ENCODE measurements at regions not wholly inside any gene's neighbourhood (a gene's known extent, or its start where the extent isn't known, plus 50 kb on each side); places are given as distances from the start of the nearest gene placed in this dataset.

- no peaks in the 10 kb centered on the region for H3K9me3 ChIP-seq
- no peaks in the 10 kb centered on the region for H3K36me3 ChIP-seq
- TF ChIP-seq, protein P1, sequence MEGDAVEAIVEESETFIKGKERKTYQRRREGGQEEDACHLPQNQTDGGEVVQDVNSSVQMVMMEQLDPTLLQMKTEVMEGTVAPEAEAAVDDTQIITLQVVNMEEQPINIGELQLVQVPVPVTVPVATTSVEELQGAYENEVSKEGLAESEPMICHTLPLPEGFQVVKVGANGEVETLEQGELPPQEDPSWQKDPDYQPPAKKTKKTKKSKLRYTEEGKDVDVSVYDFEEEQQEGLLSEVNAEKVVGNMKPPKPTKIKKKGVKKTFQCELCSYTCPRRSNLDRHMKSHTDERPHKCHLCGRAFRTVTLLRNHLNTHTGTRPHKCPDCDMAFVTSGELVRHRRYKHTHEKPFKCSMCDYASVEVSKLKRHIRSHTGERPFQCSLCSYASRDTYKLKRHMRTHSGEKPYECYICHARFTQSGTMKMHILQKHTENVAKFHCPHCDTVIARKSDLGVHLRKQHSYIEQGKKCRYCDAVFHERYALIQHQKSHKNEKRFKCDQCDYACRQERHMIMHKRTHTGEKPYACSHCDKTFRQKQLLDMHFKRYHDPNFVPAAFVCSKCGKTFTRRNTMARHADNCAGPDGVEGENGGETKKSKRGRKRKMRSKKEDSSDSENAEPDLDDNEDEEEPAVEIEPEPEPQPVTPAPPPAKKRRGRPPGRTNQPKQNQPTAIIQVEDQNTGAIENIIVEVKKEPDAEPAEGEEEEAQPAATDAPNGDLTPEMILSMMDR (IDR thresholded peaks at IDR 0.05), result no peak
- TF ChIP-seq POLR2A (IDR thresholded peaks at IDR 0.05), result no peak
- no peak overlapping the region for H3K4me3 ChIP-seq
- intact Hi-C loops (cut with DNase I), result no loop called here
- no peak for DNase-seq
- 80 to 91% methylated on average over 1 of the region's 1 CpG for WGBS, 2 donors
- H3K4me1 ChIP-seq, result no peaks in the 10 kb centered on the region
- no peak overlapping the region for H3K27ac ChIP-seq
- H3K27me3 ChIP-seq, result no peaks in the 10 kb centered on the region
Measured at GRCh38 chr10:57790703-57791102, 477.0 kb downstream of the IPMK start.

DNA sequence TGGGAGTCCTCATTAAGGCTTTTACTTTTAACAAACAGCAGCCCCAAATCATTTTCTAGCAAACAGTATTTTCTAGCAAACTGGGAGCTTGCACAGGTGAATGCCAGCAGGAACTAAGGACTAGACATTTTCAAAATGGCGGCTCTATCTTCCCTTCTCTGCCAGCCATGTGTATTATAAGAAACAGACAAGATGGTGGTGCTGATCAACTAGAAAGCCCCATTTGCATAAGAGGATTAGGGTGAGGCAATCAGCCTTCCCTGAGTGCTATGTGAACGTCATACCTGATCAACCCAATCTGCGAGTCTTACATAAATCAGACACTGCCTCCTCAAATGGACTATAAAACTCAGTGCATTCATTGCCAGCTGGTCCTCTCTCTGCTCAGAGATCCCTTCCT is 479.6 kb downstream of the IPMK start:
- Histone ChIP-seq H3K9me3 (no peaks in the 10 kb centered on the region), H3K36me3 (no peaks in the 10 kb centered on the region), H3K4me1 (no peaks in the 10 kb centered on the region), H3K27me3 (no peaks in the 10 kb centered on the region), H3K4me3 (no peak overlapping the region), H3K27ac (no peak overlapping the region)
- no peak for DNase-seq
- TF ChIP-seq, protein P1 (IDR thresholded peaks at IDR 0.05), result no peak
- no peak for TF ChIP-seq POLR2A (IDR thresholded peaks at IDR 0.05)
- intact Hi-C loops (cut with DNase I), result no loop called here
- WGBS, 2 donors, result 78 to 94% methylated on average over 3 of the region's 3 CpGs

- H3K9me3 ChIP-seq, result no peaks in the 10 kb centered on the region
- H3K4me3 ChIP-seq, result no peak overlapping the region
- no peak overlapping the region for H3K27ac ChIP-seq
- no peaks in the 10 kb centered on the region for H3K27me3 ChIP-seq
- no peak for DNase-seq
- no peaks in the 10 kb centered on the region for H3K4me1 ChIP-seq
- WGBS, 2 donors, result 23% methylated on average over 6 of the region's 6 CpGs
- intact Hi-C loops (cut with DNase I), result no loop called here
- no peaks in the 10 kb centered on the region for H3K36me3 ChIP-seq
- TF ChIP-seq POLR2A (IDR thresholded peaks at IDR 0.05), result no peak
- TF ChIP-seq, protein P1 (IDR thresholded peaks at IDR 0.05), result no peak
Measured at GRCh38 chr10:57786850-57787750, 480.6 kb downstream of the IPMK start.

GRCh38 chr10:57786331-57786730 is 481.4 kb downstream of the IPMK start:
- intact Hi-C loops (cut with DNase I), result no loop called here
- H3K36me3 ChIP-seq, result no peaks in the 10 kb centered on the region
- DNase-seq, result no peak
- no peaks in the 10 kb centered on the region for H3K27me3 ChIP-seq
- H3K4me1 ChIP-seq, result no peaks in the 10 kb centered on the region
- TF ChIP-seq, protein P1 (IDR thresholded peaks at IDR 0.05), result no peak
- no peak for TF ChIP-seq POLR2A (IDR thresholded peaks at IDR 0.05)
- WGBS, 2 donors, result 7 to 23% methylated on average over 1 of the region's 1 CpG
- H3K9me3 ChIP-seq, result no peaks in the 10 kb centered on the region
- H3K4me3 ChIP-seq, result no peak overlapping the region
- no peak overlapping the region for H3K27ac ChIP-seq

- no peak for TF ChIP-seq POLR2A (IDR thresholded peaks at IDR 0.05)
- TF ChIP-seq, protein P1 (IDR thresholded peaks at IDR 0.05), result no peak
- 64% methylated on average over 2 of the region's 2 CpGs for WGBS, 2 donors
- Histone ChIP-seq H3K9me3 (no peaks in the 10 kb centered on the region), H3K36me3 (no peaks in the 10 kb centered on the region), H3K27me3 (no peaks in the 10 kb centered on the region), H3K4me1 (no peaks in the 10 kb centered on the region), H3K27ac (no peak overlapping the region), H3K4me3 (no peak overlapping the region)
- intact Hi-C loops (cut with DNase I), result no loop called here
- DNase-seq, result no peak
Measured at GRCh38 chr10:57785546-57785945, 482.1 kb downstream of the IPMK start.

All from esophagus squamous epithelium (tissue), 5 donors.